H1 (cell line): ENCODE measurements at regions not wholly inside any gene's neighbourhood (a gene's known extent, or its start where the extent isn't known, plus 50 kb on each side); places are given as distances from the start of the nearest gene placed in this dataset.

Source experiments
- CTCF ChIA-PET: fragments of 300-600 bp; sonication (Branson Sonifier 250); formaldehyde crosslinking; loops from one replicate; lab custom pipeline; 2021; ENCODE audit not compliant: partially characterized antibody; lab: Charles Lee
- POLR2A ChIA-PET: fragments of 300-600 bp; sonication (Branson Sonifier 250); formaldehyde crosslinking; loops from one replicate; lab custom pipeline; 2021; ENCODE audit warnings: inconsistent platforms; ENCODE audit not compliant: partially characterized antibody; lab: Charles Lee
- DNase-seq, 2 experiments: peaks; one replicate each; pipeline versions ENCODE4 v3.0.0 to v3.0.0-alpha.2; 2010 to 2022; ENCODE audit warnings: low spot score in 2 of 2, low read depth in 1 of 2, mixed read lengths in 1 of 2
- FAIRE-seq: peaks from 2 replicates; lab custom pipeline; 2011; peaks lifted over from hg19 to GRCh38; lab: Jason Lieb, UNC
- H2AFZ ChIP-seq: 2 replicates; pipeline ENCODE4 v1.8.1; 2012; ENCODE audit warnings: low read length, inconsistent platforms
- H2AK5ac ChIP-seq: 2 replicates; pipeline ENCODE4 v1.6.1; 2013; ENCODE audit warnings: low read depth, low read length
- H2BK120ac ChIP-seq: replicated peaks from 2 replicates; pipeline ENCODE3; 2013; ENCODE audit warnings: low read depth, low read length, inconsistent platforms
- H2BK12ac ChIP-seq: 2 replicates; pipeline ENCODE4 v1.6.1; 2013; ENCODE audit warnings: low read depth, low read length
- H2BK15ac ChIP-seq: 2 replicates; pipeline ENCODE4 v1.6.1; 2013; ENCODE audit warnings: low read length
- H2BK20ac ChIP-seq: 2 replicates; pipeline ENCODE4 v1.6.1; 2013; ENCODE audit warnings: low read length
- H2BK5ac ChIP-seq: 2 replicates; pipeline ENCODE4 v1.6.1; 2013; ENCODE audit warnings: low read depth, low read length
- H3K14ac ChIP-seq: 2 replicates; pipeline ENCODE4 v1.6.1; 2013; ENCODE audit warnings: inconsistent platforms; ENCODE audit not compliant: insufficient read length
- H3K18ac ChIP-seq: 2 replicates; pipeline ENCODE4 v1.6.1; 2013; ENCODE audit warnings: low read length; ENCODE audit errors: extremely low read depth
- H3K23ac ChIP-seq: 2 replicates; pipeline ENCODE4 v1.6.1; 2013; ENCODE audit warnings: inconsistent platforms; ENCODE audit not compliant: insufficient read length
- H3K23me2 ChIP-seq: 2 replicates; pipeline ENCODE4 v1.6.1; 2013; ENCODE audit warnings: low read depth, low read length
- H3K27ac ChIP-seq: 2 replicates; pipeline ENCODE4 v1.6.1; 2011; ENCODE audit warnings: low read depth, low read length, inconsistent platforms
- H3K27me3 ChIP-seq, 4 experiments: replicated peaks in 1 of 4; 1 replicate in 1 of 4; 2 replicates in 3 of 4; pipeline versions ENCODE4 v1.6.1 to v1.8.1; 2011 to 2013; ENCODE audit warnings: low read length in 3 of 4, mild to moderate bottlenecking in 3 of 4, inconsistent platforms in 2 of 4, mixed read lengths in 2 of 4, moderate library complexity in 1 of 4; ENCODE audit not compliant: control insufficient read depth in 3 of 4, insufficient read depth in 3 of 4; ENCODE audit errors: extremely low read depth in 1 of 4
- H3K36me3 ChIP-seq, 4 experiments: 2 replicates each; pipeline versions ENCODE4 v1.6.1 to v1.8.1; 2011 to 2013; ENCODE audit warnings: mild to moderate bottlenecking in 4 of 4, low read length in 3 of 4, moderate library complexity in 2 of 4, control low read depth in 1 of 4, inconsistent platforms in 1 of 4; ENCODE audit not compliant: insufficient read depth in 4 of 4, control insufficient read depth in 2 of 4
- H3K4ac ChIP-seq: replicated peaks from 2 replicates; pipeline ENCODE3; 2013; ENCODE audit warnings: low read length, low read depth, mixed read lengths, inconsistent platforms; ENCODE audit not compliant: insufficient read length
- H3K4me1 ChIP-seq, 4 experiments: replicated peaks in 1 of 4; 1 replicate in 1 of 4; 2 replicates in 3 of 4; pipeline versions ENCODE4 v1.6.1 to v1.8.1; 2011 to 2013; ENCODE audit warnings: low read length in 3 of 4, inconsistent platforms in 2 of 4, mixed read lengths in 1 of 4; ENCODE audit not compliant: insufficient read depth in 4 of 4, control insufficient read depth in 3 of 4
- H3K4me2 ChIP-seq, 2 experiments: 2 replicates each; pipeline versions ENCODE4 v1.6.1 to v1.8.1; 2011 to 2013; ENCODE audit warnings: low read depth in 2 of 2, low read length in 2 of 2, control low read depth in 1 of 2, inconsistent platforms in 1 of 2, mild to moderate bottlenecking in 1 of 2; ENCODE audit not compliant: insufficient read depth in 1 of 2
- H3K4me3 ChIP-seq, 4 experiments: fragments of 200-600, 300-600 bp in 1 of 4; sonication (generic), shearing (Covaris generic), sonication (Bioruptor Twin) in 1 of 4; 2 replicates each; pipeline versions ENCODE4 v1.5.1 to v1.8.1; 2011 to 2016; ENCODE audit warnings: low read length in 4 of 4, low read depth in 3 of 4, control low read depth in 2 of 4, inconsistent platforms in 2 of 4, mild to moderate bottlenecking in 2 of 4, mixed read lengths in 1 of 4, moderate library complexity in 1 of 4; ENCODE audit not compliant: insufficient read depth in 2 of 4; ENCODE audit errors: extremely low read depth in 1 of 4
- H3K56ac ChIP-seq: replicated peaks from 2 replicates; pipeline ENCODE3; 2013; ENCODE audit warnings: low read depth, mild to moderate bottlenecking, mixed read lengths, low read length, inconsistent platforms; ENCODE audit not compliant: insufficient read length
- H3K79me1 ChIP-seq: 2 replicates; pipeline ENCODE4 v1.6.1; 2013; ENCODE audit warnings: low read depth, low read length, control low read depth
- H3K79me2 ChIP-seq, 2 experiments: 2 replicates each; pipeline versions ENCODE4 v1.6.1 to v1.8.1; 2012 to 2013; ENCODE audit warnings: low read length in 2 of 2, mild to moderate bottlenecking in 2 of 2, inconsistent platforms in 1 of 2; ENCODE audit not compliant: insufficient read depth in 2 of 2, control insufficient read depth in 1 of 2
- H3K9ac ChIP-seq, 4 experiments: replicated peaks in 1 of 4; 1 replicate in 1 of 4; 2 replicates in 3 of 4; pipeline versions ENCODE4 v1.6.1 to v1.8.1; 2011 to 2013; ENCODE audit warnings: low read depth in 3 of 4, low read length in 3 of 4, control low read depth in 2 of 4, mild to moderate bottlenecking in 2 of 4, moderate library complexity in 2 of 4, inconsistent platforms in 1 of 4; ENCODE audit errors: extremely low read depth in 1 of 4
- H3K9me3 ChIP-seq, 2 experiments: 2 replicates each; pipeline versions ENCODE4 v1.6.1 to v1.8.1; 2012 to 2013; ENCODE audit warnings: mild to moderate bottlenecking in 2 of 2, moderate library complexity in 2 of 2, control low read depth in 1 of 2, inconsistent platforms in 1 of 2, low read depth in 1 of 2, low read length in 1 of 2, mixed read lengths in 1 of 2; ENCODE audit not compliant: insufficient read depth in 2 of 2
- H4K20me1 ChIP-seq, 2 experiments: replicated peaks in 1 of 2; 2 replicates each; pipeline versions ENCODE3 to v1.8.1; 2011 to 2013; ENCODE audit warnings: inconsistent platforms in 2 of 2, low read length in 2 of 2, mild to moderate bottlenecking in 1 of 2; ENCODE audit not compliant: insufficient read depth in 2 of 2, control insufficient read depth in 1 of 2
- H4K5ac ChIP-seq: 2 replicates; pipeline ENCODE4 v1.6.1; 2013; ENCODE audit warnings: low read length, low read depth, mixed read lengths, inconsistent platforms; ENCODE audit not compliant: insufficient read length
- H4K8ac ChIP-seq: 2 replicates; pipeline ENCODE4 v1.8.0; 2013; ENCODE audit warnings: mild to moderate bottlenecking, moderate library complexity, low read length, inconsistent platforms; ENCODE audit not compliant: insufficient read depth; ENCODE audit errors: extremely low read depth
- H4K91ac ChIP-seq: replicated peaks from 2 replicates; pipeline ENCODE3; 2013; ENCODE audit warnings: low read length, mixed read lengths, inconsistent platforms; ENCODE audit not compliant: insufficient read length
- BRCA1 ChIP-seq: IDR thresholded peaks from 2 replicates; pipeline ENCODE4 v1.6.1; 2012; ENCODE audit warnings: low read depth, low read length, improper control_type of control experiment
- RBBP5 ChIP-seq: IDR thresholded peaks from 2 replicates; pipeline ENCODE4 v1.7.1; 2012; ENCODE audit warnings: low read depth, mild to moderate bottlenecking, inconsistent platforms, low read length, moderate library complexity, borderline replicate concordance
- WGBS, 2 experiments: shearing (Covaris generic) in 1 of 2; methylation state at CpG; one replicate each; pipeline versions ENCODE4 v1.1.6 to v1.1.7; 2013 to 2015; ENCODE audit warnings: low lambda C conversion rate in 2 of 2, mixed read lengths in 2 of 2, inconsistent platforms in 1 of 2, low coverage in 1 of 2, missing lambda C conversion rate in 1 of 2; ENCODE audit not compliant: insufficient replicate concordance in 2 of 2, insufficient coverage in 1 of 2, insufficient read length in 1 of 2; ENCODE audit errors: extremely low coverage in 1 of 2, missing lambda C conversion rate in 1 of 2; 5-methylcytosine and 5-hydroxymethylcytosine counted together

DNA sequence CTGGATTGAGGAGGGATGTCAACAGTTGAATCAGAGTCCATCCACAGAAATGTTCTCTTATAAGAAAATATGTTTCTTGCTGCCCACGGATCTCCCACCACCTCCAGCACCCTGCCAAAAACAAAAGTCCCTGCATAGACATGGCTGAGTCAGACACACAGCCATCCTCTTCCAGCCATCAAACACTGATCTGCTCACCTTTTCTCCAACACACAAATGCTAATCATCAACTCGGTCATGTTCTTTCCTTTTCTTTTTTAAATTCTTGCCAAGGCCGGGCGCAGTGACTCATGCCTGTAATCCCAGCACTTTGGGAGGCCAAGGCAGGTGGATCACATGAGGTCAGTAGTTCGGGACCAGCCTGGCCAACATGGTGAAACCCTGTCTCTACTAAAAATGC is 110.7 kb upstream of the IL12A start:
- H2BK15ac ChIP-seq = no peak overlapping the region
- TF ChIP-seq BRCA1 (no peak), RBBP5 (no peak)
- peaks cover 0 to 1% (median 0%) of the 10 kb centered on the region in 4 experiments; a peak in 1 of 7 replicates for H3K27me3 ChIP-seq
- no peak overlapping the region for H2AK5ac ChIP-seq
- H3K4me1 ChIP-seq = peaks cover 0 to 3% (median 1%) of the 10 kb centered on the region in 4 experiments; a peak in 2 of 7 replicates
- H3K23ac ChIP-seq = no peak overlapping the region
- no peak overlapping the region for H3K27ac ChIP-seq
- no peak overlapping the region for H2BK120ac ChIP-seq
- H2BK5ac ChIP-seq = no peak overlapping the region
- no peaks in the 10 kb centered on the region for H3K79me2 ChIP-seq
- H3K9ac ChIP-seq = no peak overlapping the region
- H3K23me2 ChIP-seq = no peaks in the 10 kb centered on the region
- no peak overlapping the region for H2AFZ ChIP-seq
- no peak for DNase-seq
- no peaks in the 10 kb centered on the region; the same call in 1 of the 2 replicates for H3K79me1 ChIP-seq
- no peak overlapping the region for H4K8ac ChIP-seq
- H4K20me1 ChIP-seq = no peaks in the 10 kb centered on the region
- H3K4me3 ChIP-seq = no peak overlapping the region
- no peaks in the 10 kb centered on the region for H3K36me3 ChIP-seq
- no peak overlapping the region for H3K4ac ChIP-seq
- no peak overlapping the region for H4K5ac ChIP-seq
- FAIRE-seq = no peak
- H4K91ac ChIP-seq = no peak overlapping the region
- 73% methylated on average over 5 of the region's 5 CpGs; no CpG with 5 or more reads in 1 of the 2 experiments for WGBS, 2 experiments
- no peak overlapping the region for H2BK20ac ChIP-seq
- H3K56ac ChIP-seq = no peak overlapping the region
- no peaks in the 10 kb centered on the region for H3K9me3 ChIP-seq
- no peak overlapping the region for H2BK12ac ChIP-seq
- no peak overlapping the region for H3K14ac ChIP-seq
- ChIA-PET CTCF (interaction anchor here (0.7 to 3.4 kb wide), 5 partner anchors 7 to 391 kb away, joined by 3 to 21 read pairs (median 3); no protein-coding TSS in a partner anchor), POLR2A (no interaction called here)
- H3K4me2 ChIP-seq = no peak overlapping the region
- no peak overlapping the region for H3K18ac ChIP-seq
